Effector memory CD8-positive, alpha-beta T cell (primary cell): ENCODE measurements at regions not wholly inside any gene's neighbourhood (a gene's known extent, or its start where the extent isn't known, plus 50 kb on each side); places are given as distances from the start of the nearest gene placed in this dataset.
A peak's percentile ranks its signal among the peaks of the same experiment; 100 is the strongest.
"Not testable (repeated sequence)": the region's sequence is repeated elsewhere in the genome, so short reads cannot be mapped to it uniquely, and the experiment has no call there.

Experiments
- ATAC-seq: fragments of 150-1000 bp; cut with Tn5 transposase; replicated peaks from 2 replicates; pipeline ENCODE4 v1.10.0; 2021; ENCODE audit warnings: mild to moderate bottlenecking, moderate library complexity
- DNase-seq, 3 experiments: peaks; one replicate each; pipeline ENCODE4 v3.0.0; 2021
- H3K27ac Mint-ChIP-seq, 2 donors: one replicate each; pipeline ENCODE4 v1.8.0; 2022; ENCODE audit warnings: mild to moderate bottlenecking in 2 of 2, mixed read lengths in 2 of 2, moderate library complexity in 2 of 2
- H3K27me3 Mint-ChIP-seq, 2 donors: one replicate each; pipeline ENCODE4 v1.8.0; 2022; ENCODE audit warnings: mixed read lengths in 2 of 2
- H3K36me3 Mint-ChIP-seq: one replicate; pipeline ENCODE4 v1.8.0; 2022; ENCODE audit warnings: mild to moderate bottlenecking, moderate library complexity, mixed read lengths; ENCODE audit not compliant: insufficient read depth
- H3K4me1 Mint-ChIP-seq, 2 donors: one replicate each; pipeline ENCODE4 v1.8.0; 2022; ENCODE audit warnings: low read depth in 2 of 2, mixed read lengths in 2 of 2
- H3K4me3 Mint-ChIP-seq, 2 donors: one replicate each; pipeline ENCODE4 v1.8.0; 2022; ENCODE audit warnings: mild to moderate bottlenecking in 2 of 2, mixed read lengths in 2 of 2, moderate library complexity in 2 of 2
- H3K9me3 Mint-ChIP-seq, 2 donors: one replicate each; pipeline ENCODE4 v1.8.0; 2022; ENCODE audit warnings: mixed read lengths in 2 of 2

DNA sequence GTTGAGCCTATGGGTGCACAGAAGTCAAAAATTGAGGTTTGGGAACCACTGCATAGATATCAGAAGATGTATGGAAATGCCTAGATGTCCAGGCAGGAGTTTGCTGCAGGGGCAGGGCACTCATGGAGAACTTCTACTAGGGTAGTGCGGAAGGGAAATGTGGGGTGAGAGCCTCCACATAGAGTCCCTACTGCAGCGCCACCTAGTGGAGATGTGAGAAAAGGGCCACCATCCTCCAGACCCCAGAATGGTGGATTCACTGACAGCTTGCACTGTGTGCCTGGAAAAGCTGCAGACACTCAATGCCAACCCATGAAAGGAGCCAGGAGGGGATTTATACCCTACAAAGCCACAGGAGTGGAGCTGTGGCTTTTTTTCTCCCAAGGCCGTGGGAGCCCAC, 133.7 kb downstream of the DEFB131A start:
- not testable (repeated sequence) for ATAC-seq, H3K36me3 Mint-ChIP-seq, H3K4me1 Mint-ChIP-seq, H3K4me3 Mint-ChIP-seq, H3K27ac Mint-ChIP-seq, DNase-seq
- Mint-ChIP-seq H3K9me3 (peaks cover 13 to 24% of the 10 kb centered on the region in 2 donors), H3K27me3 (peaks cover 4 to 13% of the 10 kb centered on the region in 2 donors)

DNA sequence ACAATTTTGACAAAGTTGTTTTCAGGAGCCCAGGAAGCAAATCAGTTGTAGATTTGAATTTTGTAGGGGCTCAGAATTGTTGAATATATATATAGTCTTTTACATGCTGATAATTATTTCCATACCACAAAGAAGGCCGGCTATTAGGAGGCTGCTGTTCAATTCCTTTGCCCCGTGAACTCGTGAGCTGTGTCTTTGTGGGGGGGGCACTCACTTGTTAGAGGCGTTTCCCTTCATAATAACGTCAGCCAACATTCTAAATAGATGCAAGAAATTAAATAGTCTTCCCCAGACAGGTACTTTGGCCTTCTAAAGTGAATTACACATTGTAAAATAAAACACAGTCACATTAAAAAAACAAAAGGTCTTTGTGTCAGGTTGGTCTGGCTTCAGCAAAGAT, 138.7 kb downstream of the DEFB131A start:
- not testable (repeated sequence) for H3K36me3 Mint-ChIP-seq, H3K27ac Mint-ChIP-seq, H3K4me3 Mint-ChIP-seq, H3K4me1 Mint-ChIP-seq, ATAC-seq, DNase-seq
- peaks cover 5 to 18% of the 10 kb centered on the region in 2 donors for H3K9me3 Mint-ChIP-seq
- peaks cover 4 to 26% of the 10 kb centered on the region in 2 donors for H3K27me3 Mint-ChIP-seq

DNA sequence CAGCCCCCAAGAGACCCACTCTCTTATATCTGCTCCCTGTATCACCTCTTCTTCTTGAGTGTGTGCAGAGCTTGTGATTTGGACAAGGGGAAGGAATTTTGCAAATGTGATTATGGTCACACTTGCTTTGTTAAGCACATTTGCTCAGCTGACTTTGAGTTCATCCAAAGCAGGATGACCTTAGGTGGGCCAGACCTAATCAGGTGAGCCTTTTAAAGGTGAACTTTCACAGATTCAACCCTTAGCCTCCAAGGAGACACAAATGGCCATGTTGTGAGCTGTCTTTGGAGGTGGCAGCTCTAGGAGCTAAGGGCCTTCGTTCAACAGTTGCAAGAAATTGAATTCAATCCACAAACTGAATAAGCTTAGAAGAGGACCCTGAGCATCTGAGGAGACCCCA, 147.8 kb downstream of the DEFB131A start:
- DNase-seq (no peak), ATAC-seq (no peak)
- H3K36me3 Mint-ChIP-seq = no peaks in the 10 kb centered on the region
- H3K9me3 Mint-ChIP-seq = no peaks in the 10 kb centered on the region
- no peak overlapping the region for H3K4me3 Mint-ChIP-seq
- no peak overlapping the region for H3K27ac Mint-ChIP-seq
- H3K27me3 Mint-ChIP-seq = no peaks in the 10 kb centered on the region
- H3K4me1 Mint-ChIP-seq = no peaks in the 10 kb centered on the region

DNA sequence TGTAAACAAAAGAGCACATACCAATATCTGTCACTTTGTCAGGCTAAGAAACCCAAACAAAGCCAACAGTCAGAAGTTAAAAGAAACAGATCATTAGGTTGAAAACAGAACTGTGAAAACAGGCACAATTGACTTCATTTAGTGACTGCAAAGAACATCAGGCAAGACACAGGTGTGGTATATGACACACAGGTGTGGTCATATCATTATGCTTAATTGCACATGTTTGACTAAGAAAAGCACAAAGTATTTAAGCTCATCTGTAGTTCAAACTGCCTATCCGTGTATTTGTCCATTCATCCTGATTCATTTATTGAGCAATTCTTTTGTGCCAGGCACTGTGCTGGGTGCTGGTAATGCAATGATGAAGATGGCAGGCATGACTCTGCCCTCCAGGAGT, 150.7 kb downstream of the DEFB131A start:
- Mint-ChIP-seq H3K4me1 (peaks cover 0 to 5% of the 10 kb centered on the region in 2 donors), H3K9me3 (no peaks in the 10 kb centered on the region), H3K36me3 (no peaks in the 10 kb centered on the region), H3K27ac (no peak overlapping the region), H3K27me3 (no peaks in the 10 kb centered on the region), H3K4me3 (no peak overlapping the region)
- DNase-seq (no peak), ATAC-seq (no peak)

DNA sequence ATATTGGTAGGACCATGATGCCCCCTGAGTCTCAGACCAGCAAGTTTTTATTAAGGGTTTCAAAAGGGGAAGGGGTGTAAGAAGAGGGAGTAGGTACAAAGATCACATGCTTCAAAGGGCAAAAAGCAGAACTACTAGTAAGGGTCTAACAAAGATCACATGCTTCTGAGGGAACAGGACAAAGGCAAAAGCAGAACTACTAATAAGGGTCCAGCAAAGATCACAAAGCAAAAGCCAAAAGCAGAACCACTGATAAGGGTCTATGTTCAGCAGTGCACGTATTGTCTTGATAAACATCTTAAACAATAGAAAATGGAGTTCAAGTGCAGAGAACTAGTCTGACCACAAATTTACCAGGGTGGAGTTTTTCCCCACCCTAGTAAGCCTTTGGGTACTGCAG, 151.3 kb downstream of the DEFB131A start:
- not testable (repeated sequence) for H3K4me1 Mint-ChIP-seq, DNase-seq, H3K9me3 Mint-ChIP-seq, ATAC-seq, H3K4me3 Mint-ChIP-seq, H3K27me3 Mint-ChIP-seq, H3K27ac Mint-ChIP-seq, H3K36me3 Mint-ChIP-seq

DNA sequence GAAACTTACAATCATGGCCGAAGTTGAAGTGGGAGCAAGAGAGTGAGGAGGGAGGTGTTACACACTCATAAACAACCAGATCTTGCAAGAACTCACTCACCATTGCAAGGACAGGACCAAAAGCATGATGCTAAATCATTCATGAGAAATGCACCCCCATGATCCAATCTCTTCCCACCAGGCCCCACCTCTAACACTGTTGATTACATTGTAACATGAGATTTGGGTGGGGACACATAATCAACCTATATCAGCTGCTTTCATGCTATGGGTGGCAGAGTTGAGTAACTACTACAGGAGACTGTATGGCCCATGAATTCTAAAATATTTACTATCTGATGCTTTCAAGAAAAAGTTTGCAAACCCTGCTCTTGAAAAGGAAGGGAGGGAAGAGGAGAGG, 155.1 kb downstream of the DEFB131A start:
- H3K27me3 Mint-ChIP-seq = no peaks in the 10 kb centered on the region
- H3K9me3 Mint-ChIP-seq = no peaks in the 10 kb centered on the region
- H3K4me1 Mint-ChIP-seq = peaks cover 12 to 29% of the 10 kb centered on the region in 2 donors
- no peak overlapping the region for H3K27ac Mint-ChIP-seq
- H3K36me3 Mint-ChIP-seq = peaks cover under 1% of the 10 kb centered on the region
- no peak for ATAC-seq
- H3K4me3 Mint-ChIP-seq = no peak overlapping the region
- DNase-seq = no peak

DNA sequence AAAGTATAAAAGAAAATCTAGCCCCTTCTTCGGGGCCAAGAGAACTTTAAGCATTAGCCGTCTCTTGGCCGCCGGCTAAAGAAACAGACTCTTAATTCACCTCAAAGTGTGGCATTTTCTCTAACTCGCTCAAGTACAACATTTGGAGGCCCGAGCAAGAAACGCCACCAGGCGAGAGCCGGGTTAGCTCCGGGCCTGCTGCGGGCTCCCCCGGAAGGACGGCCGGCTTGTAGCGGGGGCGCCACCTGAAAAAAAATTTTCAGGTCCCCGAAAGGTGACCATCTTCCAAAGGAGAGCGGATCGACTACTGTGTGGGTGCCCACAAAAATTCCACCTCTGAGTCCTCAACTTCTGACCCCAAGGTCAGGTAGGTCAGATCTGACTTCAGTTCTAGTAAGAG, 156.0 kb downstream of the DEFB131A start:
- Mint-ChIP-seq H3K27ac (peak overlapping the region in 1 of 2 donors; percentile 81), H3K36me3 (peaks cover 6% of the 10 kb centered on the region), H3K27me3 (no peaks in the 10 kb centered on the region), H3K4me3 (no peak overlapping the region), H3K9me3 (no peaks in the 10 kb centered on the region), H3K4me1 (peaks cover 22 to 39% of the 10 kb centered on the region in 2 donors)
- DNase-seq (no peak), ATAC-seq (no peak)

DNA sequence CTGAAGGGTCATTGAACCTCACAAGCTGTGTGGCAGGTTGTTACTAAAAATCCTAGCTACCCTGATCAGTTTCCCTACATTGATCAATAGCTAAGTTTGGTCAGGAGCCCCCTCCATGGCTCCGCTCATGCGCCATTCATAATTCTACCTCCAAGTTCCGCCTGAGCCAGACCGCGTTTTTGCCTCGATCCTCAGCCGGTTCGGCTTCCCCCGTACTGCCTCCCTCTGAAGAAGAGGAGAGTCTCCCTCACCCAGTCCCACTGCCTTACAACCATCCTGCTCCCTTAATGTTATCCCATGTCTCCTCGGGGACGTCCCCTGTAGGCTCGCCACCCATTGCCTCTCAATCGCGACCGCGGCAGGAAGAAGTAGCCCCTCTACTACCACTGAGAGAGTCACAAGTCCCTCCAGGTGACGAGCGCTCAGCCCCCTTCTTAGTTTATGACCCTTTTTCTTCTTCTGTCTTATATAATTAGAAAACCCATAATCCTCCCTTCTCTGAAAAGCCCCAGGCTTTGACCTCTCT, 158.2 kb downstream of the DEFB131A start:
- Mint-ChIP-seq H3K27ac (peak overlapping the region in 1 of 2 donors; percentile 81), H3K9me3 (no peaks in the 10 kb centered on the region), H3K4me1 (peaks cover 26 to 47% of the 10 kb centered on the region in 2 donors), H3K36me3 (peaks cover 6% of the 10 kb centered on the region), H3K4me3 (peak overlapping the region in 1 of 2 donors; percentile 44), H3K27me3 (no peaks in the 10 kb centered on the region)
- ATAC-seq (no peak), DNase-seq (no peak)

DNA sequence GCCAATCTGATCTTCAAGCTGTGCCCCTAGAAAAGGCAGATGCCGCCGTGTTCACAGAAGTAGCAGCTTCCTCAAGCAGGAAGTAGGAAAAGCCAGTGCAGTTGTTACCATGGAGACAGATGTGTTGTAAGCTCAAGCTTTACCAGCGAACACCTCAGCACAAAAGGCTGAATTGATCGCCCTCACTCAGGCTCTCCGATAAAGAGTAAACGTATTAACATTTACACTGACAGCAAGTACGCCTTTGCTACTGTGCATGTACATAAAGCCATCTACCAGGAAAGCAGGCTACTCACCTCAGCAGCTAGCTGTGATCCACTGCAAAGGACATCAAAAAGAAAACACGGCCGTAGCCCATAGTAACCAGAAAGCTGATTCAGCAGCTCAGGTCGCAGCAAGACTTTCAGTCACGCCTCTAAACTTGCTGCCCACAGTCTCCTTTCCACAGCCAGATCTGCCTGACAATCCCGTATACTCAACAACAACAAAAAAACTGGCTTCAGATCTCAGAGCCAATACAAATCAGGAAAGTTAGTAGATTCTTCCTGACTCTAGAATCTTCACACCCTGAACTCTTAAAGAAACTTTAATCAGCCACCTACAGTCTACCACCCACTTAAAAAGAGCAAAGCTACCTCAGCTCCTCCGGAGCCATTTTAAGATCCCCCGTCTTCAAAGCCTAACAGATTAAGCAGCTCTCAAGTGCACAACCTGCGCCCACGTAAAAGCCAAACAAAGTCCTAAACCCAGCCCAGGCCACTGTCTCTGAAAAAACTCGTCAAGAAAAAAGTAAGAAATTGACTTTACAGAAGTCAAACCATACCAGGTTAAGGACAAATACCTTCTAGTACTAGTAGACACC, 160.0 kb downstream of the DEFB131A start:
- H3K9me3 Mint-ChIP-seq, H3K36me3 Mint-ChIP-seq, H3K27me3 Mint-ChIP-seq, ATAC-seq: not testable (repeated sequence)
- peak overlapping the region; percentile 84 to 89 for H3K4me3 Mint-ChIP-seq
- DNase-seq = peak; percentile 26 to 54 (median 33)
- H3K27ac Mint-ChIP-seq = peak overlapping the region; percentile 97 to 100
- peaks cover 26 to 47% of the 10 kb centered on the region in 2 donors for H3K4me1 Mint-ChIP-seq

DNA sequence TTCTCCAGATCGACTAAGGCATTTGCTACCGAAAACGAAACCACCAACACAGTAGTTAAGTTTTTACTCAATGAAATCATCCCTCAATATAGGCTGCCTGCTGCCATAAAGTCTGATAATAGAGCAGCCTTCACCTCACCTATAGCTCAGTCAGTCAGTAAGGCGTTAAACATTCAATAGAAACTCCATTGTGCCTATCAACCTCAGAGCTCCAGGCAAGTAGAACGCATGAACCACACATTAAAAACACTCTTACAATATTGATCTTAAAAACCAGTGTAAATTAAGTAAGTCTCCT, 160.6 kb downstream of the DEFB131A start:
- not testable (repeated sequence) for H3K27me3 Mint-ChIP-seq, H3K36me3 Mint-ChIP-seq, ATAC-seq, H3K9me3 Mint-ChIP-seq
- peaks cover 26 to 47% of the 10 kb centered on the region in 2 donors for H3K4me1 Mint-ChIP-seq
- H3K27ac Mint-ChIP-seq = peak overlapping the region; percentile 97 to 100
- peak overlapping the region; percentile 84 to 89 for H3K4me3 Mint-ChIP-seq
- peak in 1 of 3 experiments; percentile 2 for DNase-seq

DNA sequence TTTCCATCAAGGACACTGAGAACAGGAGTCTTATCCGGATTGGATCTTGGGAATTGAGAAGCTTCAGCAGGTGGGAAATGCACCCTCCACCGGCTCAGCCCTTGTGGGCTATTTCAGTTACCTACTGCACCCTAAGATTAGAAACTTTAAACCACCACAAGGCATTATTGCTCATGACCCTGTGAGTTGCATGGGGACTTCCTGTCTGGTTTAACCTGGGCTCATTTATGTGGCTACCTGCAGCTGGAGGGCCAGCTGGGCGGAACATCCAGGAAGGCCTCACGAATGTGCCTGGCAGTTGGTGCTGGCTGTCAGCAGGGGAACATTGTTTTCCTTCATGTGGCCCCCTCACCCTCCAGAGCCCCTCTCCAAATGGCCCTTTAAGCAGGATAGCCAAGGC, 164.1 kb downstream of the DEFB131A start:
- Mint-ChIP-seq H3K4me3 (no peak overlapping the region), H3K4me1 (peaks cover 21 to 30% of the 10 kb centered on the region in 2 donors), H3K27me3 (peaks cover 10 to 12% of the 10 kb centered on the region in 2 donors), H3K27ac (no peak overlapping the region), H3K9me3 (no peaks in the 10 kb centered on the region), H3K36me3 (peaks cover 6% of the 10 kb centered on the region)
- ATAC-seq = no peak
- no peak for DNase-seq

DNA sequence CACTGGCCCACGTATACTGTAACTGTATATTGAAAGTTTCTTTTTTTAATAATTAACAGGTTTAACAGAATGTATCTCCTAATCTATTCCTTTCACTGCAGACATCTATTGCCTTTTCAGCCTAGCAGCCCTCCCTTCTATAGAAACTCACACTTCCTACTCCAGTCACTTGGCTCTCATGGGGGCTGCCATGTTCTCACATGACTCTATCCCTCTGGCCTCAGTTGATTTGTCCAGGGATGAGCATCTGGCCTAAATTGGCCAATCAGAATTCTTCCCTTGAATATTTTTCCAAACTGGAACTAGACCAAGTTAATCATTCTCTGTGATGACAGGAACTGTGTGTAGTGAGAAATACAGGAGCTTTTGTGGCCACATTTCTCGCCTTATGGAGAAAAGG, 166.1 kb downstream of the DEFB131A start:
- Mint-ChIP-seq H3K4me1 (peaks cover 4 to 13% of the 10 kb centered on the region in 2 donors), H3K27me3 (peaks cover 12% of the 10 kb centered on the region in 2 donors)
- not testable (repeated sequence) for H3K36me3 Mint-ChIP-seq, DNase-seq, H3K9me3 Mint-ChIP-seq, H3K27ac Mint-ChIP-seq, H3K4me3 Mint-ChIP-seq, ATAC-seq

DNA sequence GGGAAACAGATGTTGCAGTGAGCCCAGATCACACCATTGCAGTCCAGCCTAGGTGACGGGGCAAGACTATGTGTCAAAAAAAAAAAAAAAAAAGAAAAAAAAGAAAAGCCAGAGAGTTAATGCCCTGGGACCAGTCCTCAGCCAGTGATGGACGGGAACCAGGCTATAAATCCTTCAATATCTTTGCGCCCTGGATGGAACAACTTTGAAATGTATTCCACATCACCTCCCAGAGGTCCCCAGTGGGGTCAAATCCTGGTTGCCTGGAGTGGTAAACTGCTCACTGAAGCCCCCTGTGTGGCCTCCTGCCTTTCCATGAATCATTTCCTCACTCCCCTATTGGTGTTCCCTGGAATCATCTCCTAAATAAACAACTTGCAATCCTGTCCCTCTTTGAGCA, 166.9 kb downstream of the DEFB131A start:
- peaks cover 0 to 5% of the 10 kb centered on the region in 2 donors for H3K4me1 Mint-ChIP-seq
- H3K9me3 Mint-ChIP-seq = no peaks in the 10 kb centered on the region
- no peak overlapping the region for H3K4me3 Mint-ChIP-seq
- no peaks in the 10 kb centered on the region for H3K36me3 Mint-ChIP-seq
- ATAC-seq = no peak
- H3K27ac Mint-ChIP-seq = no peak overlapping the region
- H3K27me3 Mint-ChIP-seq = peaks cover 12% of the 10 kb centered on the region in 2 donors
- no peak for DNase-seq

DNA sequence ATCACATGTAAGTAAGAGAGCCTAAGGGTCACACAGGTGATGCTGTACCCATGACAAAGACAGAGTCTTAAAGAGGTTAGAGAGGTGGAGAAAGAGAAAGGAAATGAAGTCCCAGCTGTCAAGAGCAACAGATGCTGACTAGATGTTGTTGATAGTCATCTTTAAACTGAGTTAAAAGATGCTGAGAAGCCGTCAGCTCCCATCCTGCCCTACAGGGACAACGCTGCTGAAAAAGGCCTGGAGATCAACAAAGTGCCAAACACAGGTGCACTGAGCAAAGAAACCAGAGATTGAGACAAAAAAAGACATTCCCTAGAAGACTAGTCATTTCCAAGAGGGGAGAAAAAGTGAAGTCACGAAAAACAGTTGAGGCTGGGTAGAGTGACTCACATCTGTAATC, 145.0 kb upstream of the DRD5 start:
- not testable (repeated sequence) for H3K36me3 Mint-ChIP-seq, H3K4me1 Mint-ChIP-seq, ATAC-seq, H3K4me3 Mint-ChIP-seq, H3K9me3 Mint-ChIP-seq, DNase-seq, H3K27ac Mint-ChIP-seq
- H3K27me3 Mint-ChIP-seq = peaks cover 0 to 27% of the 10 kb centered on the region in 2 donors
